GM21390 (cell line): ENCODE measurements at regions not wholly inside any gene's neighbourhood (a gene's known extent, or its start where the extent isn't known, plus 50 kb on each side); places are given as distances from the start of the nearest gene placed in this dataset.
"Not testable (repeated sequence)": the region's sequence is repeated elsewhere in the genome, so short reads cannot be mapped to it uniquely, and the experiment has no call there.

Experiments
- ATAC-seq: cut with Tn5 transposase; IDR thresholded peaks from one replicate; pipeline ENCODE4 v1.9.1; 2021; ENCODE audit not compliant: unreplicated experiment

- ATAC-seq: no peak
These were observed 242.9 kb upstream of the FTMT start for GRCh38 chr5:121608826-121609225.

DNA sequence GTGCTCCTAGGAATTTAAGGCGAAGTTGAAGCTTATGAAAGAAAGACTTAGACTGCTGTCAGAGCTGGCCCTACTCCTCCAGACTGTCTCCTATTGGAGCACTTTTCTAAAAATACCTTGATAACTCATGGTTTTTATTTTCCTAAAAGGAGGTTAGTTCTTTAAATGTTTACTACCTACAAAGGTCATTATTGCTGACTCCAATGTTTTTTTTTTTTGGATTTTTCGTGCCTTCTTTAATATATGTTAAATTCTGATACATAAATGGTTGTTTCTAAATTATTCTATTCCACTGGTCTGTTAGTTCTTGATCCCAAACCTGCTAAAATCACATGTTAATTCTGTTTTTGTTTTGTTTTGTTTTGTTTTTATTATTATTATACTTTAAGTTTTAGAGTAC lies 227.6 kb upstream of the FTMT start:
- no peak for ATAC-seq

DNA sequence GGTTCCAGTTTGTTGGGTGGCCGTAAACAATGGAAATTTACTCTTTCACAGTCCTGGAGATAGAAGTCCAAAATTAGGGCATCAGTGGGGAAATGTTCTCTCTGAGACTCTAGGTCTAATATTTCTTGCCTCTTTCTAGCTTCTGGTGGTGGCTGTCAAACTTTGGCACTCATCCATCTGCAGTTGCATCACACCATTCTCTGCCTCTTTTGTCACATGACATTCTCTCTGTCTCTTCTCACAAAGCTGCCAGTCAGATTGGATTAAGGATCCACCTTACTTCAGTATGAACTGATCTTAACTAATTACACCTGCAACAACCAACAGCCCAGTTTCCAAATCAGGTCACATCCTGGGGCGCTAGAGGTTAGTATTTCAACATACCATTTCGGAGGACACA lies 222.9 kb upstream of the FTMT start:
- no peak for ATAC-seq

DNA sequence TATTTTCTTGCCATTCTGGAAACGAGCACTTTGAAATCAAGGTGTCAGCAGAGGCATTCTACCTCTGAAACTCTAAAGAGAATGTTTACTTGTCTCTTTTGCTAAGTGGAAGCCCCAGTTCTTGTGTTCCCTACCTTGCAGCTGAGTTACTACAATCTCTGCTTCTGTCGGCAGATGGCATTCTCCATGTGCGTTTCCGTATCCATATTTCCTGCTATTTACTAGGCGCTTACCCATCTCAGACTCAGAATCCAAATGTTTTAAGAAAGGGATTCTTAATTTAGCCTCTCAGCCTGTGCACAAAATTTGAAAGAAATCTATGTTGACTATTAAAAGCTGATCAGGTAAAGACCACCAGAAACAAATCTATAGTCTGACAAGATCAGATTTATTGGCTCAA lies 221.3 kb upstream of the FTMT start:
- no peak for ATAC-seq

DNA sequence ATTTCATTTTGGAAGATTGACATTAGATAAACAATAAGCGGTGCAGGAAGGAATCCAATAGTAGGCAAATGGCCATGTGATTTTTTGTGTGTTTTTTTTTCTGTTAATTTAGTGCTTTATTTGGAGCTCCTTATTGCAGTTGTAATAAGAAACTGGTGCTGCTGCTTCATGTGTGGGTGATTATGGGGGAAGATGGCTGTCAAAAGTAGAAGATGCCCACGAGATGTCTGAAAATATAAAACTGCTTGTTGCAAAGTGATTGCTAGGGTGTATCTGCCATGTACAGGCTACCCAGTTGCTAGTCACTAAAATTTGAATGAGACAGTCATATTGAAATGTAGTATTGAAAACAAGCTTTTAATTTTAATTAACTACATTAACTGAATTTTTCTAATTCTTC lies 216.7 kb upstream of the FTMT start:
- no peak for ATAC-seq

DNA sequence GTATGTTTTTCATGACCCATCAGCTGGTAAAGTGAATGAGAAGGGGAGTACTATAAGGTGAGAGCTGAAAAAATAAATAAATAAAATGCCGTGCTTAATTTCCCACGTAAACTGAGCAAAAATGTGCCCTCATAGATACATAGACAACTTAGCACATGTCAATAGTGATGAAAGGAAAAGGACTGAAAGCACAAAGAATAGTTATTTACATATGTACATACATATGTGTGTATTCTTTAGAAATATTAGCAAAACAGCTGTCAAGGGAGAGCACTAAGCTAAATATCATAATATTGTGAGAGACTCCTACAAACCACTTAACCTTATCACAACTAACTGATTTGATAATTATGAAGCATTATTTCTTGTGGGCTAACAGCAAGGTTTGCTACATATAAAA lies 213.6 kb upstream of the FTMT start:
- no peak for ATAC-seq

DNA sequence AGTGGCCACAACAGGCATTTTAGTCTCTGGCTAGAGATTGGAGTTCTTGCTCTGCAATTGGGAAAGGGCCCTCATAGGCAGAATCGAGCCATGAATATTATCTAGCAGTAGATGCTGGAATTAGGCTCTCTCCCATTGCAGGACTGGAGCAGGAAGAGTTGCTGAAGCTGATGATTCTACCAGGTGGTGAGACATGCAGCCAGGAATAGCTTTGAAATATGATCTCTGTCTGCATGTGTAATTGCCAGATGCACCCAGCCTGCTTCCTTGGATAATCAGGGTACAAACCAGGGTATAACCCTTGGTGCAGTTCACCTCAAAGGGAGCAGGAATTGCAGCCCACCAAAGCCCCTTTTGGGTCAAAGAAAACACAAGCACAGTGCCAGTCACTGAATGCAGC lies 211.4 kb upstream of the FTMT start:
- ATAC-seq: no peak

GRCh38 chr5:121658221-121658620 lies 193.5 kb upstream of the FTMT start:
- ATAC-seq: no peak

- no peak for ATAC-seq
These were observed 191.5 kb upstream of the FTMT start for GRCh38 chr5:121660142-121660541.

DNA sequence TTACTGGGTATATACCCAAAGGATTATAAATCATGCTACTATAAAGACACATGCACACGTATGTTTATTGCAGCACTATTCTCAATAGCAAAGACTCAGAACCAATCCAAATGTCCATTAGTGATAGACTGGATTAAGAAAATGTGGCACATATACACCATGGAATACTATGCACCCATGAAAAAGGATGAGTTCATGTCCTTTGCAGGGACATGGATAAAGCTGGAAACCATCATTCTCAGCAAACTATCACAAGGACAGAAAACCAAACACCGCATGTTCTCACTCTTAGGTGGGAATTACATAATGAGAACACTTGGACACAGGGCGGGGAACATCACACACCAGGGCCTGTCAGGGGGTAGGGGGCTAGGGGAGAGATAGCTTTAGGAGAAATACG lies 186.1 kb upstream of the FTMT start:
- ATAC-seq: not testable (repeated sequence)

GRCh38 chr5:121667292-121667691 lies 184.4 kb upstream of the FTMT start:
- no peak for ATAC-seq

DNA sequence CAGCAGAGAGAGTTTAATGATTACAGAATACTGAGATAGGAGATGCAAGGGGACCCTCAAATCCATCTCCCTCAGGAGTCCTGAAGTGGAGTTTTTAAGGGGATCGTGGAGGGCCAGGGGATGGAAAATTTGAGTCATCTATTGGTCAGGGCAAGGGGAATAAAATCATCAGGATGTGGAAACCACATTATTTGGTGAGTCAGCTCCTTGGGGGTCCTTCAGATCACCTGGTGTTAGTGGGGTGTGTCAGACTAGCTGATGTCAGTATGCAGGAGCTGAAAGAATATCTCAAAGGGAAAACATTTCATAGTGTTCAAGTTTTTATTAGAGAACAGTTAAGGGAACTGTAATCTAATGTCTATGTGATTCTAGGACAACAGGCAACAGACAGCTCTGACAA lies 183.0 kb upstream of the FTMT start:
- ATAC-seq: no peak

DNA sequence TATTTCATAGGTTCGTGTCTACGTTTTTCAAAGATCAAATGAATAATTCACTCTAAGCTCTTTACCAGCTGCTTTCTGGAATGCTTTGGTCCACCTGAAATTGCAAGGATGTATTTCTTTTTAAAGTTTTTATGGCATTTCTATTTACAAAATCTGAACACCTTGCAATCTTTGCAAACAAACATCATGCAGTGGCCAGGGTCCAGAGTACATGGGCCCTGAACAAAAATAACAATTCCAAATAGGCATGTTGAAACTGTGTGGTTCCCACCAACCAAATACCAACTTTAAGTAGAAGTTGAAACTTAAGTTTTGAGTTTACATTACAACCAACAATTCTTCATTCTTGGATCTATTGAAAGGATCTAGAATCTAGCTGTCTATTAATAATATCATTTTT lies 180.1 kb upstream of the FTMT start:
- no peak for ATAC-seq

- no peak for ATAC-seq
These were observed 175.8 kb upstream of the FTMT start for GRCh38 chr5:121675924-121676323.

GRCh38 chr5:121681229-121681855 lies 170.3 kb upstream of the FTMT start:
- ATAC-seq: no peak

GRCh38 chr5:121688126-121688525 lies 163.6 kb upstream of the FTMT start:
- no peak for ATAC-seq

- no peak for ATAC-seq
These were observed 162.9 kb upstream of the FTMT start for GRCh38 chr5:121688781-121689180.

DNA sequence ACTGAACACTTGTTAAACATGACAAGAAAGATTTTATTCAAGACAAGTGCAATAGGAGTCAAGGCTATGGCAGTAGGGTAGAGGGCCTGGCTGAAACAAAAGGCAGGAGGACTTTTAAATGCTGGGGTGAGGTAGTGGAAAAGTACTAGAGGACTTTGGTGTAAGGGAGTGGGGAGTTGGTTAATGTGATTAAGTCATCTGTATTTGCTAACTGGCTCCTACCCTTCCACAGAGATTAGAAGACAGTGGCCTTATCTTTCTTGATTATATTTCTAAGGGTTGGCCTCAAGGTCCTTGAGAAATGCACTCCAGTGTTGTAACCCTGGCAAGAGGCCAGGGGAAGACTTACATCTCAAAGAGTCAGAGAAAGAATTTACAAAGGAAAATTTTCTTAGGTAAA lies 160.2 kb upstream of the FTMT start:
- no peak for ATAC-seq

GRCh38 chr5:121692158-121692557 lies 159.5 kb upstream of the FTMT start:
- no peak for ATAC-seq

- no peak for ATAC-seq
These were observed 157.8 kb upstream of the FTMT start for GRCh38 chr5:121693864-121694263.

DNA sequence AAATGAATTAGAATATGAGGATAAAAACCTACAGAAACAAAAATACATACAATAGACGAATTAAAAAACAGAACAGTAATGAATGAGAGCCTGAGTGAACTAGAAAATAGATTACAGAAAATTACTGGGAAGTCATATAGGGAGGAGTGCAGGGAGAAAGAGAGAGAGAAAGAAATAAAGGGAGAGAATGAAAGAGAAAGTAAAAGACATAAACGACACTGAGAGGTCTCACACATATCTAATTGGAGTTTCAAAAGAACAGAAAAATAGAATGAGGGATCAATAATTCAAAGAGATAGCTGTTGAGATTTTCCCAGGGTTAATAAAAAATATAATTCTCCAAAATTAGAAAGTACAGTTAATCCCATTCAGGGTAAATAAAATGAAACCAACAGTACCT lies 156.4 kb upstream of the FTMT start:
- no peak for ATAC-seq

DNA sequence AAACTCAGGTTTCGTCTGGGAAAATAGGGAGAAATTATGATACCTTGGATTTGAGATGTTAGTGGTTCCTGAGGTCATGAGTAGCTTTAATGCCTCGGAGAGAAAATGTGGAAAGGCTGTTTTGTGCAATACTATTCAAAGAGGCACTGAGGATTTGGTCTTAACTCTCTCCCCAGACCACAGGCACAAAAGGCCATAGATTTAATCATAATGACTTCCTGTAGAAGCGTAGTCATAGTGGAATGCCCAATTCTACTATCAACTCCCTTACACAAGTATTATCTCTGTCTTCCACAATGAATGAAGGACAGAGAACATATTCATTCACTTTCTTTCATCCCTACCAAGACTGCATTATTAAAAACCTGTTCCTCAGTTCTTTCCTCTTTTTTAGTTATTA lies 153.0 kb upstream of the FTMT start:
- no peak for ATAC-seq

- ATAC-seq: no peak
These were observed 150.0 kb upstream of the FTMT start for GRCh38 chr5:121701731-121702130.

DNA sequence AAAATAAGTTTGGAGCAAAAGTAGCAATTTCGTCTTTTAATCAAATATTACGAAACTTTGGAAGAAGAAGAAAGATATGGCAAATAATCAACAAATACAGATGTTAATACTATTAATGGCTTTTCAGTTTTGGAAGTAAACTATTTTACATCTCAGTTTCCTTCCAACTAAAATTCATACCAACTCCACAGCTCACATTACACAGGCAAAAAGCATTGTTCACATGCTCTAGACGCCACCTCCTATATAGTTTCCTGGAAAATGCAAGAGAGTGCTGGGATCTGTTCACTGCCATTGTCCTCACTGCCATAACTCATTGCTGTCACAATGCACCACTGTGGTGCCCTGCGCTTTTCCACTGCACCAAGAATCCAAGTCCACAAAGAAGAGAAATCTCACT lies 149.0 kb upstream of the FTMT start:
- ATAC-seq: no peak
